ENCODE measurements at regions not wholly inside any gene's neighbourhood (a gene's known extent, or its start where the extent isn't known, plus 50 kb on each side); places are given as distances from the start of the nearest gene placed in this dataset.

GRCh38 chr12:93197067-93197593, 180.6 kb upstream of the NUDT4 start:
- ChIA-PET POLR2A (no interaction called here), CTCF (no interaction called here)
- Histone ChIP-seq H3K4me2 (no peak overlapping the region), H3K27ac (ENCODE audit: low read depth in 2 of 2, low read length in 1 of 2) (peak overlapping the region; percentile 56 to 69; a peak in 3 of 4 replicates), H3K9ac (no peak overlapping the region), H3K27me3 (ENCODE audit: insufficient read depth) (no peaks in the 10 kb centered on the region), H3K36me3 (replicated peaks in 1 of 2; ENCODE audit: control insufficient read depth in 1 of 2, insufficient read depth in 2 of 2, low read length in 1 of 2) (no peaks in the 10 kb centered on the region), H4K20me1 (ENCODE audit: insufficient read depth) (no peaks in the 10 kb centered on the region), H3K79me2 (ENCODE audit: insufficient read depth) (no peaks in the 10 kb centered on the region), H3K9me2 (no peaks in the 10 kb centered on the region), H3K4me1 (ENCODE audit: control insufficient read depth in 1 of 2, insufficient read depth in 2 of 2, low read depth in 1 of 2, low read length in 1 of 2) (peaks cover 2 to 25% of the 10 kb centered on the region in 2 experiments; a peak in 3 of 4 replicates), H3F3A (replicated peaks; ENCODE audit: insufficient read depth) (peaks cover 13% of the 10 kb centered on the region), H2AFZ (ENCODE audit: low read depth) (no peak overlapping the region), H3K9me3 (no peaks in the 10 kb centered on the region), H3K4me3 (ENCODE audit: low read depth in 2 of 2, low read length in 1 of 2) (no peak overlapping the region)
- no peak for TF ChIP-seq SIN3A (IDR thresholded peaks at IDR 0.05; ENCODE audit: borderline replicate concordance, low read depth, low read length)
- no peak; the same call in 1 of the 2 replicates for TF ChIP-seq YY1 (IDR thresholded peaks at IDR 0.05; ENCODE audit: low read depth)
- TF ChIP-seq GABPA (IDR thresholded peaks at IDR 0.05; ENCODE audit: low read depth) = no peak
- TF ChIP-seq SMC3 (IDR thresholded peaks at IDR 0.05; ENCODE audit: low read depth, low read length) = no peak
- TF ChIP-seq EZH2phosphoT487 (IDR thresholded peaks at IDR 0.05; ENCODE audit: borderline replicate concordance, low read depth) = no peak
- TF ChIP-seq REST (IDR thresholded peaks at IDR 0.05; ENCODE audit: low read depth, low read length) = no peak
- TF ChIP-seq TCF12 (IDR thresholded peaks at IDR 0.05) = no peak
- DNase-seq = no peak
- WGBS (ENCODE audit: low lambda C conversion rate) = 77% methylated on average over 1 of the region's 1 CpG

GRCh38 chr12:93198086-93198485, 179.6 kb upstream of the NUDT4 start:
- Histone ChIP-seq H3K4me1 (ENCODE audit: control insufficient read depth in 1 of 2, insufficient read depth in 2 of 2, low read depth in 1 of 2, low read length in 1 of 2) (peaks cover 2 to 26% of the 10 kb centered on the region in 2 experiments; a peak in 2 of 4 replicates), H3K9me2 (no peaks in the 10 kb centered on the region), H2AFZ (ENCODE audit: low read depth) (no peak overlapping the region), H3K27me3 (ENCODE audit: insufficient read depth) (no peaks in the 10 kb centered on the region), H3K9ac (no peak overlapping the region), H3F3A (replicated peaks; ENCODE audit: insufficient read depth) (peaks cover 13% of the 10 kb centered on the region), H3K4me3 (ENCODE audit: low read depth in 2 of 2, low read length in 1 of 2) (no peak overlapping the region), H3K4me2 (peak overlapping the region; percentile 61), H4K20me1 (ENCODE audit: insufficient read depth) (no peaks in the 10 kb centered on the region), H3K27ac (ENCODE audit: low read depth in 2 of 2, low read length in 1 of 2) (peak overlapping the region; percentile 56 to 69; a peak in 3 of 4 replicates), H3K36me3 (replicated peaks in 1 of 2; ENCODE audit: control insufficient read depth in 1 of 2, insufficient read depth in 2 of 2, low read length in 1 of 2) (no peaks in the 10 kb centered on the region), H3K9me3 (no peaks in the 10 kb centered on the region), H3K79me2 (ENCODE audit: insufficient read depth) (no peaks in the 10 kb centered on the region)
- 5% methylated on average over 4 of the region's 4 CpGs for WGBS (ENCODE audit: low lambda C conversion rate)
- no peak for DNase-seq
- CTCF ChIA-PET = no interaction called here
- POLR2A ChIA-PET = no interaction called here
- TF ChIP-seq TEAD4 (IDR thresholded peaks at IDR 0.05; ENCODE audit: borderline replicate concordance, insufficient read depth) (peak; percentile 54; the same call in 1 of the 2 replicates), RXRA (IDR thresholded peaks at IDR 0.05; ENCODE audit: borderline replicate concordance, low read depth) (peak; percentile 99), GABPA (IDR thresholded peaks at IDR 0.05; ENCODE audit: low read depth) (no peak), FOSL2 (IDR thresholded peaks at IDR 0.05; ENCODE audit: borderline replicate concordance, low read depth) (peak; percentile 92), SIN3A (IDR thresholded peaks at IDR 0.05; ENCODE audit: borderline replicate concordance, low read depth, low read length) (peak; percentile 41; the same call in 1 of the 2 replicates), POLR2AphosphoS5 (IDR thresholded peaks at IDR 0.05; ENCODE audit: low read depth, low read length) (peak; percentile 65; the same call in 1 of the 2 replicates), TCF12 (IDR thresholded peaks at IDR 0.05) (peak; percentile 91), PBX3 (IDR thresholded peaks at IDR 0.05) (peak; percentile 68), FOXM1 (IDR thresholded peaks at IDR 0.05; ENCODE audit: low read depth) (no peak), TAF1 (IDR thresholded peaks at IDR 0.05; ENCODE audit: borderline replicate concordance, low read depth, low read length) (no peak), REST (IDR thresholded peaks at IDR 0.05; ENCODE audit: low read depth, low read length) (peak; percentile 43; the same call in 1 of the 2 replicates), CTCF (IDR thresholded peaks at IDR 0.05) (no peak), MAX (IDR thresholded peaks at IDR 0.05; ENCODE audit: low read depth) (0 out of 2 replicates have a peak, but pooled peaks have one; percentile 25)

Data from SK-N-SH (cell line).